OCI-LY1 (cell line): ENCODE measurements at regions not wholly inside any gene's neighbourhood (a gene's known extent, or its start where the extent isn't known, plus 50 kb on each side); places are given as distances from the start of the nearest gene placed in this dataset.

Experiments used
- EZH2 ChIP-seq: fragments of 200-600 bp; sonication (generic), shearing (Covaris generic); IDR thresholded peaks from 2 replicates; pipeline ENCODE4 v1.8.0; 2017; ENCODE audit warnings: borderline replicate concordance, mixed run types, mild to moderate bottlenecking, antibody characterized with exemption, low read length, moderate library complexity, mixed read lengths
- TF ChIP-seq, protein P1 (sequence below): fragments of 200-600 bp; sonication (generic), shearing (Covaris generic); IDR thresholded peaks from 2 replicates; pipeline ENCODE4 v1.5.1; 2017; ENCODE audit warnings: mild to moderate bottlenecking, antibody characterized with exemption, low read length, moderate library complexity, mixed read lengths

DNA sequence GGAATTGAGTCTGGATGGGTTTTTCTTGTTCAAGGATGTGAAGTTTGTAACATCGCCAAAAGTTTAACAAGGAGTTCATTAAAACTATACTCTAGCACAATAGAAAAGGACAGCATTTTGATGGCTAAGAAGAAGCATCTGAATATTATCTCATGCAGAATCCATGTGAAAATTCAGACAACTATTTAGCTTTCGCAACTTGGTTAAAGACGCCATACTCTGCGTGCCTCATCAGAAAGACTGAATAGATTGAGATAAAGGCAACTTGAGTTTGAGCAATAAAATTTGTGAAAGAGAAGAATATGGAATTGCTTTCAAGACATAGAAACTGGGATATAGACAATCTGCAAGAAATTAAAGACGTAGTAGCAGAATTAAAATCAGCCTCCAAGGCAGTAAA lies 151.1 kb upstream of the MYOCD start:
- TF ChIP-seq, protein P1, sequence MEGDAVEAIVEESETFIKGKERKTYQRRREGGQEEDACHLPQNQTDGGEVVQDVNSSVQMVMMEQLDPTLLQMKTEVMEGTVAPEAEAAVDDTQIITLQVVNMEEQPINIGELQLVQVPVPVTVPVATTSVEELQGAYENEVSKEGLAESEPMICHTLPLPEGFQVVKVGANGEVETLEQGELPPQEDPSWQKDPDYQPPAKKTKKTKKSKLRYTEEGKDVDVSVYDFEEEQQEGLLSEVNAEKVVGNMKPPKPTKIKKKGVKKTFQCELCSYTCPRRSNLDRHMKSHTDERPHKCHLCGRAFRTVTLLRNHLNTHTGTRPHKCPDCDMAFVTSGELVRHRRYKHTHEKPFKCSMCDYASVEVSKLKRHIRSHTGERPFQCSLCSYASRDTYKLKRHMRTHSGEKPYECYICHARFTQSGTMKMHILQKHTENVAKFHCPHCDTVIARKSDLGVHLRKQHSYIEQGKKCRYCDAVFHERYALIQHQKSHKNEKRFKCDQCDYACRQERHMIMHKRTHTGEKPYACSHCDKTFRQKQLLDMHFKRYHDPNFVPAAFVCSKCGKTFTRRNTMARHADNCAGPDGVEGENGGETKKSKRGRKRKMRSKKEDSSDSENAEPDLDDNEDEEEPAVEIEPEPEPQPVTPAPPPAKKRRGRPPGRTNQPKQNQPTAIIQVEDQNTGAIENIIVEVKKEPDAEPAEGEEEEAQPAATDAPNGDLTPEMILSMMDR, result no peak
- no peak for TF ChIP-seq EZH2
